ENCODE measurements at regions not wholly inside any gene's neighbourhood (a gene's known extent, or its start where the extent isn't known, plus 50 kb on each side); places are given as distances from the start of the nearest gene placed in this dataset.

- peak; percentile 93 to 95 for DNase-seq
These were observed 52.0 kb downstream of the RPP21 start for GRCh38 chr6:30396833-30397479.

GRCh38 chr6:30397697-30398096, 52.7 kb downstream of the RPP21 start:
- no peak for DNase-seq

DNA sequence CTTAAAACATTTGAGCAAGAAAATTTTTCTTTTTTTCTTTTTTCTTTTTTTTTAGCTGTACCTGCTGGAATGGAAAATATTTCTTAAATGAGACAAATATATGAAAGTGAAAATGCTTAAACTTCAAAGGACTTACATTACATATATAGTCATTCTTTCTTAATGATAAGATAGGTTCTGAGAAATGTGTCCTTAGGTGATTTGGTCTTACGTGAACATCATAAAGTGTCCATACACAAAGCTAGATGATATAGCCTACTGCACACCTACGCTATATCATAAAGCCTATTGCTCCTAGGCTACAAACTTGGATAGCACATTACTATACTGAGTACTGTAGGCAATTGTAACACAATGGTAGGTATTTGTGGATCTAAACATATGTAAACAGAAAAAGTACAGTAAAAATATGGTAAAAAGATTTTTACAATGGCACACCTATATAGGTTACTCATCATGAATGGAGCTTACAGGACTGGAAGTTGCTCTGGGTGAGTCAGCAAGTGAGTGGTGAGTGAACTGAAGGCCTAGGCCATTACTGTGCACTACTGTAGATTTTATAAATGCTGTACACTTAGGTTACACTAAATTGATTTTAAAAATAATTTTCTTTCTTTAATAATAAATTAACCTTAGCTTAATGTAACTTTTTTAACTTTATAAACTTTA, 54.6 kb downstream of the RPP21 start:
- DNase-seq = no peak

- no peak for DNase-seq
These were observed 61.0 kb downstream of the RPP21 start for GRCh38 chr6:30405934-30406333.

DNA sequence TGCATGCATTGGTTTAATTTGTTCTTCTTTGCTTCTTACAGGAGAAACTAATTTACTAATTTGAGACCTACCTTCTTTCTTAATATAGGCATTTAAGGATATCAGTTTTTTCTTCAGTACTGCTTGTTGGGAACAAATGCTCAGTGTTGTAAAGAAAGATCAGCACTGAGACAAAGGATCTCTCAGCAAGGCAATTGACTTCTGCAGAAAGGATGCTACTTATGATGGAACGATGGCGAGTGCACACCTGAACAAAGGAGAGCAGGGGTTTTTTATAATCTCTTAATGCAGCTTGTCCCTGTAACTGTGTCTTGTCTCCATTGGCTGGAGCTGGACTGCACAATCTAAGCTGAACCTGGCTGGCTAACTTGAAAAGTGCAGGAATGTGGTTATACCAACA, 64.2 kb downstream of the RPP21 start:
- no peak for DNase-seq

GRCh38 chr6:30411515-30412207, 66.7 kb downstream of the RPP21 start:
- peak; percentile 67 to 75 for DNase-seq

GRCh38 chr6:30418448-30418847, 70.9 kb upstream of the HLA-E start:
- no peak for DNase-seq

- DNase-seq = no peak
These were observed 64.8 kb upstream of the HLA-E start for GRCh38 chr6:30424549-30424948.

Data from activated T-cell treated with anti-CD3 and anti-CD28 coated beads, Interleukin-2, amount 50 U/mL, for 48 hours (primary cell).